ENCODE measurements at regions not wholly inside any gene's neighbourhood (a gene's known extent, or its start where the extent isn't known, plus 50 kb on each side); places are given as distances from the start of the nearest gene placed in this dataset.
"Not testable (repeated sequence)": the region's sequence is repeated elsewhere in the genome, so short reads cannot be mapped to it uniquely, and the experiment has no call there.

DNA sequence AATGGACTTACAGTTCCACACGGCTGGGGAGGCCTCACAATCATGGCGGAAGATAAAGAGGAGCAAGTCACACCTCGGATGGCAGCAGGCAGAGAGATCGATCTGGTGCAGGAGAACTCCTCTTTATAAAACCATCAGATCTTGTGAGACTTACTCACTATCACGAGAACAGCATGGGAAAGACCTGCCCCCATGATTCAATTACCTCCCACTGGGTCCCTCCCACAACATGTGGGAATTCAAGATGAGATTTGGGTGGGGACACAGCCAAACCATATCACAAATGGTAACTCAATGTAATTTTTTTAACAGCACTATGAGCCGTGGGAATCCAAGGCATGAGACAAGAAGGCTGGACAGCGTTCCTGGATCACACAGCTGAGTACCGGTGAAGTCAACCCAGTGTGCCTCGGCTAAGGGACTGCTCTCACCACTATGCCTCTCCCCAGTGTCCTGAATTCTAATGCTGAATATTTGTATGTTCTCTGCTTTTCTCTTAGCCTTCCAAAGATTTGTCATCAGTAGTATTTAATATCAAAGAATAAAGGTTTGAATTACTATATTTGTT, 84.3 kb downstream of the IRS2 start:
- H3K36me3 ChIP-seq; H3K27me3 ChIP-seq; H3K9me3 ChIP-seq; H3K27ac ChIP-seq; DNase-seq; H3K4me1 ChIP-seq; H3K4me3 ChIP-seq (replicated peaks in 1 of 3); intact Hi-C loops (cut with DNase I): not testable (repeated sequence)
- 92 to 93% methylated on average over 9 of the region's 9 CpGs for WGBS, 2 donors

DNA sequence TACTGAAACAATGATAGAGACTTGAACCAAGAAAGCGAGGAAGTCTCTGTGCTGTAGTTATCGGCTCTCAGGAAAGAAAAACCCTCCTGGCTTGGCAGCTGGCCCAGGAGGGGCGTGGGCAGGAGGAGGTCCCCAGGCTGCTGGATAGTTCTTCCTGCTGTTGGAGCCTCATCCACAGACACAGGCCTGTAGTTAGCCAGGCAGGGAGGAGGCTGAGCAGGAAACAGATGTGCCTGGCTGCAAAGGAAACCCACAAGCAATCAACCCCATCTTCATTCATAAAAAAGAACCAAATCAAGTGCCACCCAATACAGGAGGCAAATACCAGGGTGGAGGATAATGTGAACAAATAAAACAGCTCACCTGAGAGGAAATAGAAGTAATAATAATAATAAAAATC, 86.2 kb downstream of the IRS2 start:
- no peaks in the 10 kb centered on the region for H3K36me3 ChIP-seq
- intact Hi-C loops (cut with DNase I): no loop called here
- no peak overlapping the region for H3K4me3 ChIP-seq (replicated peaks in 1 of 3)
- peak; percentile 66 to 72 for DNase-seq
- TF ChIP-seq POLR2A (IDR thresholded peaks at IDR 0.05): no peak
- TF ChIP-seq, protein P1, sequence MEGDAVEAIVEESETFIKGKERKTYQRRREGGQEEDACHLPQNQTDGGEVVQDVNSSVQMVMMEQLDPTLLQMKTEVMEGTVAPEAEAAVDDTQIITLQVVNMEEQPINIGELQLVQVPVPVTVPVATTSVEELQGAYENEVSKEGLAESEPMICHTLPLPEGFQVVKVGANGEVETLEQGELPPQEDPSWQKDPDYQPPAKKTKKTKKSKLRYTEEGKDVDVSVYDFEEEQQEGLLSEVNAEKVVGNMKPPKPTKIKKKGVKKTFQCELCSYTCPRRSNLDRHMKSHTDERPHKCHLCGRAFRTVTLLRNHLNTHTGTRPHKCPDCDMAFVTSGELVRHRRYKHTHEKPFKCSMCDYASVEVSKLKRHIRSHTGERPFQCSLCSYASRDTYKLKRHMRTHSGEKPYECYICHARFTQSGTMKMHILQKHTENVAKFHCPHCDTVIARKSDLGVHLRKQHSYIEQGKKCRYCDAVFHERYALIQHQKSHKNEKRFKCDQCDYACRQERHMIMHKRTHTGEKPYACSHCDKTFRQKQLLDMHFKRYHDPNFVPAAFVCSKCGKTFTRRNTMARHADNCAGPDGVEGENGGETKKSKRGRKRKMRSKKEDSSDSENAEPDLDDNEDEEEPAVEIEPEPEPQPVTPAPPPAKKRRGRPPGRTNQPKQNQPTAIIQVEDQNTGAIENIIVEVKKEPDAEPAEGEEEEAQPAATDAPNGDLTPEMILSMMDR (IDR thresholded peaks at IDR 0.05): no peak
- H3K4me1 ChIP-seq: peaks cover 4% of the 10 kb centered on the region in 2 donors
- H3K27ac ChIP-seq: no peak overlapping the region
- H3K9me3 ChIP-seq: no peaks in the 10 kb centered on the region
- 8 to 11% methylated on average over 3 of the region's 3 CpGs for WGBS, 2 donors
- no peaks in the 10 kb centered on the region for H3K27me3 ChIP-seq

DNA sequence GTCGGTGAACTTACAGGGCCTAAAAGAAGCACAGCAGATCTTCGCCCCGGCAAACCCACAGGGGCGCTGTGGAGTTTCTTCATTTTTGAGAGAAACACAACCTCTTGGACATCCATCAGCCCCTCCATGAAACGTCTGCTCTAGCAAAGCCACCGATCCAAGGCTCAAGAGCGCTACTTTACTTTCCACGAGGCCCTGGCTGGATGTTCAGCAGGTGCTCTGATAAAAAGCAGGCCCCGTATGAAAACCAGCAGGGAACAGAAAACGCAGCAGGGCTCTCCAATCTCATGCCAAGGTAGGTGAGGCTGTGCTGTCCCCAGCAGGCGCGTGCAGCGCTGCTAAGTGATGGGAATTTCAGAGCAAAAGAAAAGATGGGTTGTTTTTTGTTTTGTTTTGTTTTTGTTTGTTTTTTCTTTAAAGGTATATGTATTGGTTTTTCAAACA, 86.7 kb downstream of the IRS2 start:
- no peak for DNase-seq
- WGBS, 2 donors: 58 to 62% methylated on average over 13 of the region's 13 CpGs
- Histone ChIP-seq H3K4me3 (replicated peaks in 1 of 3) (no peak overlapping the region), H3K27ac (no peak overlapping the region), H3K27me3 (no peaks in the 10 kb centered on the region), H3K36me3 (no peaks in the 10 kb centered on the region), H3K4me1 (peaks cover 4% of the 10 kb centered on the region in 2 donors), H3K9me3 (no peaks in the 10 kb centered on the region)
- intact Hi-C loops (cut with DNase I): no loop called here
- TF ChIP-seq, protein P1 (IDR thresholded peaks at IDR 0.05): no peak
- no peak for TF ChIP-seq POLR2A (IDR thresholded peaks at IDR 0.05)

DNA sequence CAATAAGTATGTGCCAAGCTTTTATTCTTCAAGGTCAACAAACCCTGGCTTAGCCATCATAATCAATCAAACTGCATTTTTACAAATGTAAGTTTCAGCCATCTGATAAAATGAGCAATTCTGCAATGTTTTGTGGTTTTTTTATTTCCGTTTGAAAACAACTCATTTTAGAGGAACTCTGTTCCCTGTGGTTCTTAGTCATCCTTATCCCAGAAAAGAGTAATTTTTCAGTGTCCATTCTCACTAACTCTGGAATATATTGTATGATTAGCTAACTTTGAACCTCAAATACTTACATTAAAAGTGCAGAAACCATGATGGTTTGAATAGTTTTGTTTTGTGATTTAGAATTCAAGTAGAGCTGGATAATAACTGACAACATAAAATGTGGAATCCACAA, 87.6 kb downstream of the IRS2 start:
- Histone ChIP-seq H3K27me3 (no peaks in the 10 kb centered on the region), H3K27ac (no peak overlapping the region), H3K4me3 (replicated peaks in 1 of 3) (no peak overlapping the region), H3K4me1 (peaks cover 4% of the 10 kb centered on the region in 2 donors), H3K9me3 (no peaks in the 10 kb centered on the region), H3K36me3 (no peaks in the 10 kb centered on the region)
- TF ChIP-seq POLR2A (IDR thresholded peaks at IDR 0.05): no peak
- TF ChIP-seq, protein P1 (IDR thresholded peaks at IDR 0.05): no peak
- intact Hi-C loops (cut with DNase I): no loop called here
- 72 to 87% methylated on average over 1 of the region's 1 CpG for WGBS, 2 donors
- no peak for DNase-seq

DNA sequence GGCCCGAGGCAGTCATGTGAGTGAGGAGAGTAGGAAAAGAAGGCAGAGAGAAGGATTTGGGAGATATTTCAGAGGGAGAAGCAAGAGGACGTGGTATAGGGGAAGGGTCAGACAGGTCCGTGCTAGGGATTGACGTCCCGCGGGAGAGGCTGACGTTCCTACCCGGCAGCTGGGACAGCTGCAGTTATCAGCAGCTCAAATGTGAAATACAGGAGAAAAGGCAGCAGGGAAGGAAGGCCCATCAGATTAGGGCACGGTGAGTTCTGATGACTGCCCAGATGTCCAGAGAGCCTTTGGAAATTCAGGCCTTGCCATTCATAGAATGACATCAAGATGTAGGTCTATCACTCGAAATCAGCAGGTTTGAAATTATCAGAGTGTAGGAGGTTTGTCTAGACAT, 88.4 kb downstream of the IRS2 start:
- 88 to 93% methylated on average over 10 of the region's 10 CpGs for WGBS, 2 donors
- intact Hi-C loops (cut with DNase I): no loop called here
- TF ChIP-seq, protein P1 (IDR thresholded peaks at IDR 0.05): no peak
- TF ChIP-seq POLR2A (IDR thresholded peaks at IDR 0.05): no peak
- H3K4me1 ChIP-seq: peaks cover 4% of the 10 kb centered on the region in 2 donors
- no peak for DNase-seq
- H3K27me3 ChIP-seq: no peaks in the 10 kb centered on the region
- H3K4me3 ChIP-seq (replicated peaks in 1 of 3): no peak overlapping the region
- no peaks in the 10 kb centered on the region for H3K36me3 ChIP-seq
- H3K9me3 ChIP-seq: no peaks in the 10 kb centered on the region
- H3K27ac ChIP-seq: no peak overlapping the region
